K562 (cell line): ENCODE measurements at regions not wholly inside any gene's neighbourhood (a gene's known extent, or its start where the extent isn't known, plus 50 kb on each side); places are given as distances from the start of the nearest gene placed in this dataset.
"Not testable (repeated sequence)": the region's sequence is repeated elsewhere in the genome, so short reads cannot be mapped to it uniquely, and the experiment has no call there.

Experiments
- ATAC-seq: fragments of 200-7000 bp; cut with Tn5 transposase; 3 replicates; pipeline ENCODE4 v1.9.1; 2020; ENCODE audit warnings: moderate library complexity
- BruUV-seq: library from RNA; stranded (reverse); fragments of 400-500 nt; replicated peaks from 2 replicates; lab custom pipeline; 2021; lab: Mats Ljungman, UMichigan
- CTCF ChIA-PET: fragments of 300-600 bp; formaldehyde crosslinking; extraction: SDS; loops from one replicate; lab custom pipeline; 2021; ENCODE audit warnings: low intra/inter-chr PET ratio; lab: Yijun Ruan, JAX
- POLR2A ChIA-PET: fragments of 300-600, 350-650 bp; sonication (Branson Sonifier 250); formaldehyde crosslinking; extraction: SDS; loops from one replicate; lab custom pipeline; 2021; ENCODE audit warnings: antibody characterized with exemption, inconsistent platforms; lab: Yijun Ruan, JAX
- DNase-seq, 4 experiments: peaks; one replicate each; pipeline versions ENCODE4 v3.0.0 to v3.0.0-alpha.2; 2011 to 2018; ENCODE audit warnings: low spot score in 3 of 4, mixed read lengths in 3 of 4; ENCODE audit errors: extremely low read depth in 1 of 4
- FAIRE-seq: peaks from 2 replicates; lab custom pipeline; 2011; peaks lifted over from hg19 to GRCh38; lab: Jason Lieb, UNC
- H2AFZ ChIP-seq: 2 replicates; pipeline ENCODE4 v1.6.0; 2011; ENCODE audit warnings: low read depth, low read length, control low read depth, inconsistent platforms
- H3K27ac ChIP-seq: fragments of 200-600 bp; 3 replicates; pipeline ENCODE4 v1.8.0; 2011; ENCODE audit warnings: low read depth, mild to moderate bottlenecking, control low read depth, inconsistent platforms, low read length, moderate library complexity, mixed read lengths; ENCODE audit errors: extremely low read depth
- H3K27me3 ChIP-seq, 2 experiments: fragments of 300-600 bp in 1 of 2; 2 replicates in 1 of 2; 3 replicates in 1 of 2; pipeline versions ENCODE4 v1.6.0 to v1.8.0; 2011; ENCODE audit warnings: inconsistent platforms in 2 of 2, low read length in 2 of 2, mild to moderate bottlenecking in 1 of 2, mixed read lengths in 1 of 2, moderate library complexity in 1 of 2; ENCODE audit not compliant: control insufficient read depth in 2 of 2, insufficient read depth in 2 of 2
- H3K36me3 ChIP-seq: fragments of 300-600 bp; 3 replicates; pipeline ENCODE4 v1.8.0; 2011; ENCODE audit warnings: mild to moderate bottlenecking, low read length, inconsistent platforms; ENCODE audit not compliant: control insufficient read depth, insufficient read depth
- H3K4me1 ChIP-seq, 2 experiments: fragments of 200-600 bp in 1 of 2; replicated peaks in 1 of 2; 2 replicates in 1 of 2; 3 replicates in 1 of 2; pipeline versions ENCODE4 v1.5.1 to v1.8.0; 2011; ENCODE audit warnings: inconsistent platforms in 2 of 2, low read length in 2 of 2, mild to moderate bottlenecking in 1 of 2, mixed read lengths in 1 of 2, moderate library complexity in 1 of 2; ENCODE audit not compliant: control insufficient read depth in 2 of 2, insufficient read depth in 2 of 2
- H3K4me2 ChIP-seq: 2 replicates; pipeline ENCODE4 v1.6.1; 2011; ENCODE audit warnings: low read length, control low read depth, inconsistent platforms, mixed read lengths; ENCODE audit not compliant: insufficient read depth
- H3K4me3 ChIP-seq: fragments of 200-600 bp; sonication (generic), shearing (Covaris generic); 2 replicates; pipeline ENCODE4 v1.5.1; 2016; ENCODE audit warnings: control low read depth, inconsistent platforms
- H3K79me2 ChIP-seq: fragments of 200-600 bp; 3 replicates; pipeline ENCODE4 v1.8.0; 2011; ENCODE audit warnings: low read length, inconsistent platforms; ENCODE audit not compliant: control insufficient read depth, insufficient read depth
- H3K9ac ChIP-seq, 2 experiments: 2 replicates each; pipeline versions ENCODE4 v1.6.0 to v1.6.1; 2011; ENCODE audit warnings: low read depth in 2 of 2, low read length in 2 of 2, control low read depth in 1 of 2, inconsistent platforms in 1 of 2, mild to moderate bottlenecking in 1 of 2, mixed read lengths in 1 of 2; ENCODE audit not compliant: insufficient read depth in 1 of 2
- H3K9me1 ChIP-seq: one replicate; pipeline ENCODE4 v1.6.0; 2011; ENCODE audit warnings: inconsistent platforms, mild to moderate bottlenecking, low read length, moderate library complexity; ENCODE audit not compliant: control insufficient read depth, insufficient read depth
- H3K9me3 ChIP-seq: replicated peaks from 2 replicates; pipeline ENCODE4 v1.5.1; 2011; ENCODE audit warnings: low read depth, low read length, inconsistent platforms; ENCODE audit not compliant: control insufficient read depth, insufficient read depth
- H4K20me1 ChIP-seq: replicated peaks from 2 replicates; pipeline ENCODE4 v1.6.1; 2011; ENCODE audit warnings: low read length, inconsistent platforms, mixed read lengths; ENCODE audit not compliant: control insufficient read depth, insufficient read depth
- ILF3 ChIP-seq: fragments of 450-650 bp; IDR thresholded peaks from 2 replicates; pipeline ENCODE4 v1.6.1; 2018; ENCODE audit warnings: antibody characterized with exemption, mild to moderate bottlenecking, moderate library complexity, borderline replicate concordance
- ZNF146 ChIP-seq: IDR thresholded peaks from one replicate; pipeline ENCODE4 v1.6.1; 2018; ENCODE audit warnings: missing compliant biosample characterization; ENCODE audit not compliant: unreplicated experiment
- ZNF431 ChIP-seq: sonication (generic); formaldehyde crosslinking; IDR thresholded peaks from 2 replicates; pipeline ENCODE4 v1.8.0; 2022; ENCODE audit warnings: mild to moderate bottlenecking, missing genetic modification reagents
- WGBS: fragments of 100-300 bp; shearing (Covaris generic); methylation state at CpG from one replicate; pipeline ENCODE4 v1.1.6; 2016; ENCODE audit warnings: low coverage, mixed read lengths; ENCODE audit not compliant: insufficient coverage; ENCODE audit errors: missing lambda C conversion rate; 5-methylcytosine and 5-hydroxymethylcytosine counted together
- in situ Hi-C: fragments of 300-500 bp; cut with MboI; formaldehyde crosslinking; loops from 4 replicates; pipeline ENCODE4 v1.15.0; 2018; ENCODE audit warnings: inconsistent platforms, mixed read lengths
- intact Hi-C: fragments of 100-400 bp; cut with micrococcal nuclease; formaldehyde crosslinking; loops from 2 replicates; pipeline ENCODE4 v1.14.2; 2022
- TF ChIP-seq, protein P1 (sequence below): fragments of 450-650 bp; formaldehyde crosslinking; IDR thresholded peaks from 2 replicates; pipeline ENCODE4 v1.4.0; 2020; ENCODE audit warnings: mild to moderate bottlenecking, mixed read lengths

DNA sequence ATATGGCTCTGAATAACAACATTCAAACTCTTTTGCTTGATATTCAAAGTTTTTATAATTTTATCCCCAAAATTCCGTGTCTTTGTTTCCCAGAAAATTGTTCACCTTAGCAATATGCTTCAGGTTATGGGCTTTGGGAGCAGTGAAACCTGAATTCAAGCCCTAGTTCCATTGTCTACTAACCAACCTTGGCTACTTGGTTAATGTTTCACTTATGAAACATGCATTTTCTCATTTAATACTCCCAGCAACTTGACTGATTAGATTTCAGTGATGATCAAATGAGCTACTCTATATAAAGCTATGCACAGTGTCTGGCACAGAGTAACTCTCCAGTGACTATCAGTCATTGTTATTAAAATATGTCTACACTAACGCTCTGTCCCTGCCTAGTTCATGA, 192.2 kb upstream of the TENT5A start (continued):
- TF ChIP-seq, protein P1, sequence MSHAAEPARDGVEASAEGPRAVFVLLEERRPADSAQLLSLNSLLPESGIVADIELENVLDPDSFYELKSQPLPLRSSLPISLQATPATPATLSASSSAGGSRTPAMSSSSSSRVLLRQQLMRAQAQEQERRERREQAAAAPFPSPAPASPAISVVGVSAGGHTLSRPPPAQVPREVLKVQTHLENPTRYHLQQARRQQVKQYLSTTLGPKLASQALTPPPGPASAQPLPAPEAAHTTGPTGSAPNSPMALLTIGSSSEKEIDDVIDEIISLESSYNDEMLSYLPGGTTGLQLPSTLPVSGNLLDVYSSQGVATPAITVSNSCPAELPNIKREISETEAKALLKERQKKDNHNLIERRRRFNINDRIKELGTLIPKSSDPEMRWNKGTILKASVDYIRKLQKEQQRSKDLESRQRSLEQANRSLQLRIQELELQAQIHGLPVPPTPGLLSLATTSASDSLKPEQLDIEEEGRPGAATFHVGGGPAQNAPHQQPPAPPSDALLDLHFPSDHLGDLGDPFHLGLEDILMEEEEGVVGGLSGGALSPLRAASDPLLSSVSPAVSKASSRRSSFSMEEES (CRISPR knock-in tag): no peak
- TF ChIP-seq ZNF431 (CRISPR knock-in tag) (no peak), ILF3 (no peak)
- TF ChIP-seq, all 486 proteins: peak for 0

DNA sequence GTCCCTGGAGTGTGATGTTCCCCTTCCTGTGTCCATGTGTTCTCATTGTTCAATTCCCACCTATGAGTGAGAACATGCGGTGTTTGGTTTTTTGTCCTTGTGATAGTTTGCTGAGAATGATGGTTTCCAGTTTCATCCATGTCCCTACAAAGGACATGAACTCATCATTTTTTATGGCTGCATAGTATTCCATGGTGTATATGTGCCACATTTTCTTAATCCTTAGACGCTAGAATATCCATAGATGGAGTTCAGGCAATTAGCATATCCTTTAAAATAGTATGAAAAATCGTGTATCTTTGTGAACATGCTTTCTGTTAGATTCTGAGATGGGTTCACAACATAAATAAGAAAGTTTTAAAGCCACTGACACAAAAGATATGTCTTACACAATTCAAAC, 190.4 kb upstream of the TENT5A start:
- H3K36me3 ChIP-seq, H3K79me2 ChIP-seq, H3K4me2 ChIP-seq, ATAC-seq, H3K9ac ChIP-seq, FAIRE-seq, BruUV-seq, H3K27ac ChIP-seq, H3K27me3 ChIP-seq, intact Hi-C loops, in situ Hi-C loops, H2AFZ ChIP-seq, DNase-seq, H3K9me1 ChIP-seq, H4K20me1 ChIP-seq, H3K9me3 ChIP-seq, CTCF ChIA-PET, POLR2A ChIA-PET, H3K4me3 ChIP-seq: not testable (repeated sequence)
- TF ChIP-seq ZNF146 (CRISPR knock-in tag): peak; percentile 16
- 0% methylated on average over 2 of the region's 3 CpGs for WGBS
- H3K4me1 ChIP-seq: peaks cover 0 to 15% of the 10 kb centered on the region in 2 experiments; a peak in 3 of 5 replicates
